SK-N-SH treated with all-trans-retinoic acid at 6 μM for 48 hours (cell line): ENCODE measurements at regions not wholly inside any gene's neighbourhood (a gene's known extent, or its start where the extent isn't known, plus 50 kb on each side); places are given as distances from the start of the nearest gene placed in this dataset.

Experiments used
- ATAC-seq: fragments of 200-7000 bp; cut with Tn5 transposase; 3 replicates; pipeline ENCODE4 v1.9.1; 2020; ENCODE audit warnings: mild to moderate bottlenecking, moderate library complexity
- ARNTL ChIP-seq: fragments of 450-650 bp; formaldehyde crosslinking; IDR thresholded peaks from 2 replicates; pipeline ENCODE4 v1.5.0; 2020; ENCODE audit warnings: low read depth, mild to moderate bottlenecking, moderate library complexity, borderline replicate concordance
- BACH2 ChIP-seq: fragments of 250-450 bp; sonication (Bioruptor Pico); IDR thresholded peaks from 2 replicates; pipeline ENCODE4 v1.9.0; 2021; ENCODE audit warnings: mild to moderate bottlenecking, borderline replicate concordance
- CREB5 ChIP-seq: fragments of 250-450 bp; sonication (Bioruptor Pico); IDR thresholded peaks from 2 replicates; pipeline ENCODE4 v1.5.1; 2020; ENCODE audit warnings: low read depth, mild to moderate bottlenecking, moderate library complexity
- CSDC2 ChIP-seq: fragments of 250-450 bp; sonication (Bioruptor Pico); IDR thresholded peaks from 2 replicates; pipeline ENCODE4 v1.5.0; 2020; ENCODE audit warnings: mild to moderate bottlenecking, moderate library complexity
- ESRRG ChIP-seq: fragments of 250-450 bp; sonication (Bioruptor Pico); IDR thresholded peaks from 2 replicates; pipeline ENCODE4 v1.6.1; 2021; ENCODE audit warnings: mild to moderate bottlenecking
- GLIS3 ChIP-seq: fragments of 250-450 bp; sonication (Bioruptor Pico); IDR thresholded peaks from 2 replicates; pipeline ENCODE4 v1.5.0; 2020; ENCODE audit warnings: mild to moderate bottlenecking, moderate library complexity
- ISL1 ChIP-seq: fragments of 250-450 bp; sonication (Bioruptor Pico); IDR thresholded peaks from 2 replicates; pipeline ENCODE4 v2.1.2; 2022; ENCODE audit warnings: mild to moderate bottlenecking, moderate library complexity
- OSR1 ChIP-seq: fragments of 250-450 bp; sonication (Bioruptor Pico); IDR thresholded peaks from 2 replicates; pipeline ENCODE4 v1.8.0; 2022; ENCODE audit warnings: moderate library complexity, mild to moderate bottlenecking, inconsistent platforms
- POU6F1 ChIP-seq: fragments of 250-450 bp; sonication (Bioruptor Pico); IDR thresholded peaks from 2 replicates; pipeline ENCODE4 v1.8.0; 2021; ENCODE audit warnings: low read depth, mild to moderate bottlenecking, moderate library complexity, borderline replicate concordance
- PPARA ChIP-seq: fragments of 250-450 bp; sonication (Bioruptor Pico); IDR thresholded peaks from 2 replicates; pipeline ENCODE4 v1.5.0; 2020; ENCODE audit warnings: mild to moderate bottlenecking, borderline replicate concordance
- RARB ChIP-seq: fragments of 250-450 bp; sonication (Bioruptor Pico); IDR thresholded peaks from 2 replicates; pipeline ENCODE4 v1.8.0; 2021; ENCODE audit warnings: mild to moderate bottlenecking, moderate library complexity
- SNAI2 ChIP-seq: fragments of 250-450 bp; sonication (Bioruptor Pico); IDR thresholded peaks from 2 replicates; pipeline ENCODE4 v1.5.0; 2020; ENCODE audit warnings: mild to moderate bottlenecking, moderate library complexity
- TCF4 ChIP-seq: fragments of 250-450 bp; sonication (Bioruptor Pico); IDR thresholded peaks from 2 replicates; pipeline ENCODE4 v1.8.0; 2021; ENCODE audit warnings: mild to moderate bottlenecking, moderate library complexity, borderline replicate concordance
- TOX ChIP-seq: fragments of 250-450 bp; sonication (Bioruptor Pico); IDR thresholded peaks from 2 replicates; pipeline ENCODE4 v1.8.0; 2021; ENCODE audit warnings: mild to moderate bottlenecking, moderate library complexity, borderline replicate concordance
- TSHZ2 ChIP-seq: fragments of 250-450 bp; sonication (Bioruptor Pico); IDR thresholded peaks from 2 replicates; pipeline ENCODE4 v1.5.0; 2020; ENCODE audit warnings: mild to moderate bottlenecking, moderate library complexity
- ZFP3 ChIP-seq: fragments of 250-450 bp; sonication (Bioruptor Pico); IDR thresholded peaks from 2 replicates; pipeline ENCODE4 v1.5.0; 2020; ENCODE audit warnings: mild to moderate bottlenecking, moderate library complexity
- ZFP30 ChIP-seq: fragments of 450-650 bp; formaldehyde crosslinking; IDR thresholded peaks from 2 replicates; pipeline ENCODE4 v1.5.0; 2022; ENCODE audit warnings: mild to moderate bottlenecking, moderate library complexity
- ZNF565 ChIP-seq: fragments of 450-650 bp; formaldehyde crosslinking; conservative IDR thresholded peaks from 2 replicates; pipeline ENCODE4 v1.5.0; 2020; ENCODE audit warnings: low read depth, mild to moderate bottlenecking, moderate library complexity
- ZNF70 ChIP-seq: fragments of 450-650 bp; formaldehyde crosslinking; IDR thresholded peaks from 2 replicates; pipeline ENCODE4 v1.5.0; 2020; ENCODE audit warnings: mild to moderate bottlenecking, moderate library complexity
- ZNF8 ChIP-seq: fragments of 450-650 bp; formaldehyde crosslinking; IDR thresholded peaks from 2 replicates; pipeline ENCODE4 v1.5.0; 2020; ENCODE audit warnings: mild to moderate bottlenecking, moderate library complexity
- TF ChIP-seq, protein P1 (sequence below): fragments of 250-450 bp; sonication (Bioruptor Pico); IDR thresholded peaks from 2 replicates; pipeline ENCODE4 v1.5.1; 2021; ENCODE audit warnings: mild to moderate bottlenecking, moderate library complexity

DNA sequence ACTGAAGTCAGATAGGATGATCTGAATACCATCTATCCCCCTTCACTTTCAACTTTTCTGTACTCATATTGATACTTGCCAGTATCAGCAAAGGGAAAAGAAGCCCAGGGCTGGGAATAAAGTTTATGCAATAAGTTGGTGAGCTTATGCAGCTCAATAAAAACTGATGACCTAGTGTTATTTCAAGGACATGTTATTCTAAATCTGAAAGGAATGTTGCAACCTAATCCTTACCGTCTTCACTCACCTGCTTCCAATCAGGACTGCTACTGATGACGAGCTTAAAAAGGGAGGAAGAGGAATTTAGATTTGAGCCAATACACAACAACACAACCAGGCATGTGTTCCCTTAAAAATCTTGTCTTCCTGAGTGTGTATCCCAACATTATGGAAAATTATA, 419.9 kb downstream of the SPRY1 start:
- peak; percentile 50 for ATAC-seq
- TF ChIP-seq ZFP30 (no peak), ESRRG (CRISPR knock-in tag) (no peak), RARB (CRISPR knock-in tag) (no peak), GLIS3 (no peak), TOX (CRISPR knock-in tag) (no peak), ZNF70 (CRISPR knock-in tag) (no peak), TCF4 (CRISPR knock-in tag) (no peak), BACH2 (CRISPR knock-in tag) (no peak), ZNF8 (no peak), ARNTL (CRISPR knock-in tag) (no peak), CSDC2 (CRISPR knock-in tag) (no peak), POU6F1 (CRISPR knock-in tag) (no peak), OSR1 (CRISPR knock-in tag) (no peak), SNAI2 (CRISPR knock-in tag) (no peak), ZFP3 (CRISPR knock-in tag) (no peak), ISL1 (CRISPR knock-in tag) (no peak), CREB5 (no peak), TSHZ2 (CRISPR knock-in tag) (no peak), PPARA (CRISPR knock-in tag) (no peak)

GRCh38 chr4:123817025-123817688, 420.6 kb downstream of the SPRY1 start:
- no peak for ATAC-seq
- TF ChIP-seq ESRRG (CRISPR knock-in tag) = no peak
- TF ChIP-seq ZFP30 = no peak
- TF ChIP-seq, protein P1, sequence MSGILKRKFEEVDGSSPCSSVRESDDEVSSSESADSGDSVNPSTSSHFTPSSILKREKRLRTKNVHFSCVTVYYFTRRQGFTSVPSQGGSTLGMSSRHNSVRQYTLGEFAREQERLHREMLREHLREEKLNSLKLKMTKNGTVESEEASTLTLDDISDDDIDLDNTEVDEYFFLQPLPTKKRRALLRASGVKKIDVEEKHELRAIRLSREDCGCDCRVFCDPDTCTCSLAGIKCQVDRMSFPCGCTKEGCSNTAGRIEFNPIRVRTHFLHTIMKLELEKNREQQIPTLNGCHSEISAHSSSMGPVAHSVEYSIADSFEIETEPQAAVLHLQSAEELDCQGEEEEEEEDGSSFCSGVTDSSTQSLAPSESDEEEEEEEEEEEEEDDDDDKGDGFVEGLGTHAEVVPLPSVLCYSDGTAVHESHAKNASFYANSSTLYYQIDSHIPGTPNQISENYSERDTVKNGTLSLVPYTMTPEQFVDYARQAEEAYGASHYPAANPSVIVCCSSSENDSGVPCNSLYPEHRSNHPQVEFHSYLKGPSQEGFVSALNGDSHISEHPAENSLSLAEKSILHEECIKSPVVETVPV (CRISPR knock-in tag) = no peak
- TF ChIP-seq ISL1 (CRISPR knock-in tag) = no peak
- TF ChIP-seq ZNF565 (CRISPR knock-in tag) = no peak

GRCh38 chr4:123819362-123820035, 422.9 kb downstream of the SPRY1 start:
- ATAC-seq = no peak
- TF ChIP-seq CSDC2 (CRISPR knock-in tag) = no peak

DNA sequence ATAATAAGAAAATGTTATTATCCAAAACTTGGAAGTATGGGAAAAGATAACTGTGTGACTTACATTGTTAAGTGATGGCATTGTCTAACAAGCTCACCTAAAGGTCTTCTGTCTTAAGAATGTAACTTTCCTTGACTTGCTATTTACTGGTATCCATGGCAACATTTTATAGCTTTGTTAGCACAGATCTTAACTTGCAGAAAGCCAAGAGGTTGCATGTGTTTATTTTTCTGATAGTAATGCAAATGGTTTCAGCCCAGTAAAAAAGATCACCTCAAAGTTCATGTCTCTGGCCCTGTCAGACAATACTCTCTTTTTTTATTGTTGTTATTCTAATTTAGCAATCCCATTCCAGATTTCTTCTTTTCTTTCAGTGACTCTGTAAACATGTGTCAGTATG, 425.3 kb downstream of the SPRY1 start:
- ATAC-seq = no peak
- no peak for TF ChIP-seq CSDC2 (CRISPR knock-in tag)
